ENCODE measurements at regions not wholly inside any gene's neighbourhood (a gene's known extent, or its start where the extent isn't known, plus 50 kb on each side); places are given as distances from the start of the nearest gene placed in this dataset.
"Not testable (repeated sequence)": the region's sequence is repeated elsewhere in the genome, so short reads cannot be mapped to it uniquely, and the experiment has no call there.

- not testable (repeated sequence) for H3K9ac ChIP-seq (ENCODE audit: low read length); H4K20me1 ChIP-seq (ENCODE audit: insufficient read depth, low read length); H2AFZ ChIP-seq (ENCODE audit: low read depth, low read length); H3K27me3 ChIP-seq (ENCODE audit: insufficient read depth, low read length); H3K4me2 ChIP-seq (ENCODE audit: low read length); H3K9me3 Mint-ChIP-seq (ENCODE audit: unreplicated experiment); DNase-seq (ENCODE audit: low read depth); H3K27me3 Mint-ChIP-seq (ENCODE audit: low read depth, unreplicated experiment); H3K36me3 ChIP-seq (ENCODE audit: insufficient read depth, low read length); H3K4me3 Mint-ChIP-seq (ENCODE audit: unreplicated experiment); FAIRE-seq; H3K27ac Mint-ChIP-seq (ENCODE audit: unreplicated experiment); H3K9me3 ChIP-seq (ENCODE audit: insufficient read depth, low read depth, low read length); H3K36me3 Mint-ChIP-seq (ENCODE audit: low read depth, unreplicated experiment); H3K27ac ChIP-seq (ENCODE audit: low read depth, low read length); H3K4me1 Mint-ChIP-seq (ENCODE audit: low read depth, unreplicated experiment); H3K4me3 ChIP-seq (ENCODE audit: insufficient read depth, low read depth, low read length); H3K4me1 ChIP-seq (ENCODE audit: insufficient read depth, low read length); H3K79me2 ChIP-seq (ENCODE audit: insufficient read depth, low read length)
These were observed 178.3 kb upstream of the C1orf174 start for GRCh38 chr1:4078091-4078962.

- FAIRE-seq (no peak), DNase-seq (ENCODE audit: low read depth) (no peak)
- Histone ChIP-seq H3K9me3 (ENCODE audit: insufficient read depth, low read depth, low read length) (peaks cover 3% of the 10 kb centered on the region), H2AFZ (ENCODE audit: low read depth, low read length) (no peak overlapping the region), H3K9ac (ENCODE audit: low read length) (no peak overlapping the region), H3K4me3 (ENCODE audit: insufficient read depth, low read depth, low read length) (no peak overlapping the region), H3K27ac (ENCODE audit: low read depth, low read length) (no peak overlapping the region), H4K20me1 (ENCODE audit: insufficient read depth, low read length) (no peaks in the 10 kb centered on the region), H3K79me2 (ENCODE audit: insufficient read depth, low read length) (no peaks in the 10 kb centered on the region), H3K4me1 (ENCODE audit: insufficient read depth, low read length) (no peaks in the 10 kb centered on the region), H3K36me3 (ENCODE audit: insufficient read depth, low read length) (no peaks in the 10 kb centered on the region), H3K4me2 (ENCODE audit: low read length) (no peak overlapping the region), H3K27me3 (ENCODE audit: insufficient read depth, low read length) (no peaks in the 10 kb centered on the region)
- no peak overlapping the region for H3K4me3 Mint-ChIP-seq (ENCODE audit: unreplicated experiment)
- H3K27me3 Mint-ChIP-seq (ENCODE audit: low read depth, unreplicated experiment), result peaks cover 3% of the 10 kb centered on the region
- H3K9me3 Mint-ChIP-seq (ENCODE audit: unreplicated experiment), result peaks cover 9% of the 10 kb centered on the region
- H3K27ac Mint-ChIP-seq (ENCODE audit: unreplicated experiment), result no peak overlapping the region
- TF ChIP-seq, protein P1, sequence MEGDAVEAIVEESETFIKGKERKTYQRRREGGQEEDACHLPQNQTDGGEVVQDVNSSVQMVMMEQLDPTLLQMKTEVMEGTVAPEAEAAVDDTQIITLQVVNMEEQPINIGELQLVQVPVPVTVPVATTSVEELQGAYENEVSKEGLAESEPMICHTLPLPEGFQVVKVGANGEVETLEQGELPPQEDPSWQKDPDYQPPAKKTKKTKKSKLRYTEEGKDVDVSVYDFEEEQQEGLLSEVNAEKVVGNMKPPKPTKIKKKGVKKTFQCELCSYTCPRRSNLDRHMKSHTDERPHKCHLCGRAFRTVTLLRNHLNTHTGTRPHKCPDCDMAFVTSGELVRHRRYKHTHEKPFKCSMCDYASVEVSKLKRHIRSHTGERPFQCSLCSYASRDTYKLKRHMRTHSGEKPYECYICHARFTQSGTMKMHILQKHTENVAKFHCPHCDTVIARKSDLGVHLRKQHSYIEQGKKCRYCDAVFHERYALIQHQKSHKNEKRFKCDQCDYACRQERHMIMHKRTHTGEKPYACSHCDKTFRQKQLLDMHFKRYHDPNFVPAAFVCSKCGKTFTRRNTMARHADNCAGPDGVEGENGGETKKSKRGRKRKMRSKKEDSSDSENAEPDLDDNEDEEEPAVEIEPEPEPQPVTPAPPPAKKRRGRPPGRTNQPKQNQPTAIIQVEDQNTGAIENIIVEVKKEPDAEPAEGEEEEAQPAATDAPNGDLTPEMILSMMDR (IDR thresholded peaks at IDR 0.05; ENCODE audit: insufficient read depth, low read depth, low read length), result no peak
- TF ChIP-seq EZH2 (IDR thresholded peaks at IDR 0.05; ENCODE audit: insufficient read depth, low read length), result no peak
- no peaks in the 10 kb centered on the region for H3K36me3 Mint-ChIP-seq (ENCODE audit: low read depth, unreplicated experiment)
- H3K4me1 Mint-ChIP-seq (ENCODE audit: low read depth, unreplicated experiment), result no peaks in the 10 kb centered on the region
These were observed 179.7 kb upstream of the C1orf174 start for GRCh38 chr1:4079815-4080214.

- FAIRE-seq (no peak), DNase-seq (ENCODE audit: low read depth) (no peak)
- Mint-ChIP-seq H3K27me3 (ENCODE audit: low read depth, unreplicated experiment) (peaks cover 2% of the 10 kb centered on the region), H3K4me3 (ENCODE audit: unreplicated experiment) (no peak overlapping the region), H3K36me3 (ENCODE audit: low read depth, unreplicated experiment) (no peaks in the 10 kb centered on the region), H3K9me3 (ENCODE audit: unreplicated experiment) (peaks cover 9% of the 10 kb centered on the region), H3K27ac (ENCODE audit: unreplicated experiment) (no peak overlapping the region), H3K4me1 (ENCODE audit: low read depth, unreplicated experiment) (no peaks in the 10 kb centered on the region)
- H3K27me3 ChIP-seq (ENCODE audit: insufficient read depth, low read length), result no peaks in the 10 kb centered on the region
- TF ChIP-seq, protein P1 (IDR thresholded peaks at IDR 0.05; ENCODE audit: insufficient read depth, low read depth, low read length), result no peak
- no peaks in the 10 kb centered on the region for H3K79me2 ChIP-seq (ENCODE audit: insufficient read depth, low read length)
- no peak overlapping the region for H3K9ac ChIP-seq (ENCODE audit: low read length)
- no peak overlapping the region for H2AFZ ChIP-seq (ENCODE audit: low read depth, low read length)
- no peak overlapping the region for H3K4me3 ChIP-seq (ENCODE audit: insufficient read depth, low read depth, low read length)
- no peak overlapping the region for H3K27ac ChIP-seq (ENCODE audit: low read depth, low read length)
- no peaks in the 10 kb centered on the region for H4K20me1 ChIP-seq (ENCODE audit: insufficient read depth, low read length)
- H3K4me2 ChIP-seq (ENCODE audit: low read length), result no peak overlapping the region
- peaks cover 6% of the 10 kb centered on the region for H3K9me3 ChIP-seq (ENCODE audit: insufficient read depth, low read depth, low read length)
- no peaks in the 10 kb centered on the region for H3K36me3 ChIP-seq (ENCODE audit: insufficient read depth, low read length)
- no peaks in the 10 kb centered on the region for H3K4me1 ChIP-seq (ENCODE audit: insufficient read depth, low read length)
These were observed 182.0 kb upstream of the C1orf174 start for GRCh38 chr1:4081806-4082711.
